Dermis blood vessel endothelial cell (primary cell): ENCODE measurements at regions not wholly inside any gene's neighbourhood (a gene's known extent, or its start where the extent isn't known, plus 50 kb on each side); places are given as distances from the start of the nearest gene placed in this dataset.
"Not testable (repeated sequence)": the region's sequence is repeated elsewhere in the genome, so short reads cannot be mapped to it uniquely, and the experiment has no call there.

Experiments
- DNase-seq: peaks from one replicate; pipeline ENCODE4 v3.0.0; 2010

DNA sequence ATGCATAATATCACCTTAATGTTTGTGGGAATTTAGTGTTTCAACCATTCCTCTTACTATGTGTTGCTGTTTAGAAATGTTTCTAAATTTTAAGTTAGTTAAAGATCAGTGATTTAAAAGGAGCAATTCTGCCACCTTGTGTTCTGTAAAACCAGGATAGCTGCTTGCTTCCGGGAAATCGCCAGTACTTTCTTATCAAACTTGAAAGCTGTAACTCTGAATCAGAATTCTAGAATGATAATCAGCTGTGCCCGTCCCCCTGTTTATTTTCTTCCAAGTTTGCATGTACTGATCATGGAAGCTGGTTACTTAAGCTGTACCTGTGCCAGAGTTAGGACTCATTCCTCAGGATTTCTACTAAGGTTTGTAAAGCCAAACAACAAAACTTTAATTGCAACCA, 656.4 kb downstream of the LTN1 start:
- DNase-seq: peak; percentile 78

DNA sequence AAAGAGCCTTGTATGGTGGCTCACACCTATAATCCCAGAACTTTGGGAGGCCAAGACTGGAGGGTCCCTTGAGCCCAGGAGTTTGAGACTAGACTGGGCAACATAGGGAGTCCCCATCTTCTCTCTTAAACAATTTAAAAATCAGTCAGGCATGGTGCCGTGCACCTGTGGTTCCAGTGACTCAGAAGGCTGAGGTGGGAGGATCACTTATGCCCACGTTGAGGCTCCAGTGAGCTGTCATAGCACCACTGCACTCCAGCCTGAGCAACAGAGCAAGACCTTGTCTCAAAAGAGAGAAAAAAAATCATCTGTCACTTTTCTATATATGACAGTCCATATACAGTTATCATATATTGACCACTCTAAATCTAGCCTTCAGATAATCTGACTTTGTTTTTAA, 658.3 kb downstream of the LTN1 start:
- no peak for DNase-seq

DNA sequence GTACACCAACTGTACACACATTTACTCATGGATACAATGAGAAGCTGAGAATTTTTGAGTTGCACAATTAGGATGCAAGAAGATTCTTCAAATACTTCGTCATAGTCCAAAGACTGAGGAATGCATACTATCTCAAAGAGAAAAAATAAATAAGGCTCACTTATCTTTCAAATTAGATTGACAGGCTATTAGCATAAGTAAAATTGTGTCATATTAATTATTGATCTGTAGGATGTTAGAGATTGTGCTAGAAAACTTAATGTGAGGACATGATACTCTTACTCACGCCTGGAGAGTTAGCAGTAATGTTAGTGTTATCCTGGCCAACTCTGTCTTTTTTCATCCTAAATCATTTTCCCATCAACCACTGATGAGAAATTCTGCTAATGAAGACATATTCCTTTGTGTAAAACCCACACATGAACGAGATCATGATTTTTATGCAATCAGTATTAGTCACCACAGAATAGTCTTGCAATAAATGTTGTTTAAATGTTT, 659.0 kb downstream of the LTN1 start:
- DNase-seq: no peak

DNA sequence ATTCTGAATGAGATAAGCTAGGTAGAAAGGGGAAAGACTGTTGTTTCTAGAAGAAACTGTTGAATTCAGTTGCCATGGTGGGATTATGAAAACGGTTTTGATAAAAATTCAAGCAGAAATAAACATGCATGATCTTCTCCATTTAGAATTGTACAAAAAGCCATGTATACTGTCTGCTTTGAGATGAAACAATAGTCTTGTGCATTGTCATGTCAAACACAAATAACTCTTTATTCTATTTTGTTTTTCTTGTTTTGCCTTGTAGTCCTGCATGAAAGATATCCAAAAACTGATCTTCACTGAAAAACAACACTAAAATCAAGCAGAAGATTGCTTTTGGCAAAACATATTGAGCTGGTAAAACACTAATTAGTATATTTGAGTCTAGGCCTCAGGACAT, 659.9 kb downstream of the LTN1 start:
- no peak for DNase-seq

DNA sequence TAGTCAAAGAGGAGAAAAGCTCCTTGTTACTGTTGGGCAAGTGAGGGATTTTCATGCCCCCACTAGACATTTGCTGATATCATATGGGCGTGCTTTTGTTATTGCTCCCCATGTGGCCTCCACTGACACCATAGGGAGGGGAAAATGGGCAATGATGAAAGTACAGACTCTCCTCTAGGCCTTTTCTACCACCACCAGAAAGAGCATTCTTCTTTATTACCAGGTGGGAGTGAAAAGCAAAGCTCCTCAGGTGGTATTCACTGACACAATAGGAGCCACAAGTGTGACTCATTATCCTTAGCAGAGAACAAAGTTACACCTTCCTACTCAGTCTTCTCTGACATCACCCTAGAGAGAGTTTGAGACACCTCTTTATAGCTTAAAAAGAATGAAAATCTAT, 667.1 kb downstream of the LTN1 start:
- DNase-seq: no peak

DNA sequence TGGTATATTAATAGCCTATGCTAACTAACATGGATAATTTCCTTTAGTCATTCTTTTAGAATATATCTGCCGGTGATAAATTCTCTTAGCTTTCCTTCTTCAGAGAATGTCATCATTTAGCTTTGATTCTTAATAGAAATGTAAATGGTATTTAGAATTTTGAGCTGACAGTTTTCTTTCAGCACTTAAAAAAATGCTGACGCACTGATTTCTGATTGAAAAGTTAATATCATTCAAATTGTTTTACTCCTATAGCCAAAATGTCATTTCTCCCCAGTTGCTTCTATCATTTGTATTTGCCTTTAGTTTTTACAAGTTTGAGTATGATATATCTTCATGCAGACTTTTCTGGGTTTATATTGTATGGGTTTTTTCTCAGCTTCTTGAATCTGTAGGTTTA, 668.0 kb downstream of the LTN1 start:
- DNase-seq: no peak

DNA sequence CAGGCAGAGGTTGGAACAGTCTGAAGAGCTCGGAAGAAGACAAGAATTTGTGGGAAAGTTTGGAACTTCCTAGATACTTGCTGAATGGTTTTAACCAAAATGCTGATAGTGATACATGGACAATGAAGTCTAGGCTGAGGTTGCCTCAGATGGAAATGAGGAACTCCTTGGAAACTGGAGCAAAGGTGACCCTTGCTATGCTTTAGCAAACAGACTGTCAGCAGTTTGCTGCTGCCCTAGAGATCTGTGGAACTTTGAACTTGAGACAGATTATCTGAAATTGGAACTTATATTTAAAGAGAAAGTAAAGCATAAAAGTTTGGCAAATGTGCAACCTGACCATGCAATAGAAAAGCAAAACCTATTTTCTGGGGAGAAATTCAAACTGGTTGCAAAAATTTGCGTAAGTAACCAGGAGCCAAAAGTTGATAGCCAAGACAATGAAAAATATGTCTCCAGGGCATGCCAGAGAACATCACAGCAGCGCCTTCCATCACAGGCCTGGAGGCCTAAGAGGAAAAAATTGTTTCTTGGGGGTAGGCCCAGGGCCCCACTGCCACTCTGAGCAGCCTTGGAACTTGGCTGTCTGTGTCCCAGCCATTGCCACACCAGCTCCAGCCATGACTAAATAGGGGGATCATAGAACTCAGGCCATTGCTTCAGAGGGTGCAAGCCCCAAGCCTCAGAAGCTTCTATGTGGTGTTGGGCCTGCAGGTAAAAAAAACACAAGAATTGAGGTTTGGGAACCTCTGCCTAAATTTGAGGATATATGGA, 675.3 kb downstream of the LTN1 start:
- no peak for DNase-seq

DNA sequence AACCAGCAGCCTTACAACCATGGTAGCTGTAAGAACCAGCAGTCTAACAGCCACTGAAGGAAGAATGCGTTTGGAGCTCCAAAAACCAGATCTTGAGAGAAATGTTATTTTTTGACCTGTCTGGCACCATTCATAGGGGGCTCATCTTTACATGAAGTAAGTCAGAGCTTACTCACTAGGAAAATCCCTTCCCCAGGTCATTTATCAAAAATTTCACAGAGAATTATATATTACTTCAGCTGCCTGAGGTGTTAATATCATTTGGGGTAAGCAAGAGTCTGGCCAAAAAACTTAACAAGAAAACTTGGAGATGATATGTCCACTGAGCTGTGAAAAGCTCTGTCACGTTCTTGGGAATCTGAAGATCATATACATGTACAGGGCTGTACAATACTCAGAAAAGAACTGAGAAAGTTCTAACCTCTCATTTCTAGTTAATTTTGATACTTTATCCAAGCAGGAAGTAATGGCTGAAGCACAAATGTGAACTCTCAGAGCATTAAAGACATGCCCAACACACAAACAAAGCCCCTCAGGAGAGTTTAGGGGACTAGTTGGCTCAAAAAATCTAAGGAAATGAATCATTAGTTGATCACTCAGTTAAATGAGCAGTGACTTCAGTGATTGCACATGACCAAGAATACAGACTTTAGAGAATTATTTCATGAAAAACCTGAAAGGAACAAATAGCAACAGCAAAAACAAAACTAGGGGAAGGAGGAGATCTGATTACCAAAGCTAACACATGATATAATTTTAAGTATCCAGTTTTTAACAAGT, 681.1 kb downstream of the LTN1 start:
- peak; percentile 56 for DNase-seq

DNA sequence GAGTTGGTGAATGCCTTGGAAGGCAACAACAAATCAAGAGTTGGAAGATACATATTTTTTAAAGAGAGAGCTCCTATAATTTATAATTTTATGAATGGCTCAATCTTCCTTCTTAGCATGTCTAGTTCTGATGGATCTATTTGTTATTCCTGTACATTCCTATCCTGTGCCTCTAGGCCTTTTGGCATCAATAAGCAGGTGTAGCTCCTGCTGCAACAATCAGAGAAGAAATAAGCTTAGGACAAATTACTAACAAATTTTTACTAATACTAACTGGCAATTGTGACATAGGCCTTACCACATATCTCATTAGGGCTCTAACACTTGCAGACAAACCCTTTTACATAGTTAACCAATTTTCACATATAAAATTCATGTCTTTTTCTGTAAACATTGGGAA, 682.0 kb downstream of the LTN1 start:
- no peak for DNase-seq

DNA sequence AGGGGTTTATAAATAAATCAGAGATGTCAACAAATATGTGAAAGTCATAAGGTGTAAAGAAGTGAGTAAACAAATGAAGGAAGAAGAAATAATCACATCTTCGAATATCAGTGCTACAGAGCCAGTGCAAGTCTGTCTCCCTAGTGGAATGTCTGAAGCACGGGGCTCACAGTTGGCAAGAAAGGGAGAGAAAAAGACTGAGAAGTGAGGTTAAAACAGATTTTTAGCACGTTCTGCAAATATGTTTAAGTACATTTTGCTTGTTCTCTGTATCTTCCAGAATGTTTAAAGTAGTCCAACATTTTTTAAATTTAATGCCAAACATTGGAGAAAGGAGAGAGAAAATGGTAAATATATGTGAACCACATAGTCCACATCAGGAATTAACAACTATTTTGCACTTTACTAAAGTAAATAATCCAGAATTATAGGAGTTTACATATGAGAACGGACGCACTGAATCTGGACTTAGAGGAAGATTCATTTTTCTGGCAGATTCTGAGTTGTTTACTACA, 682.4 kb downstream of the LTN1 start:
- no peak for DNase-seq

DNA sequence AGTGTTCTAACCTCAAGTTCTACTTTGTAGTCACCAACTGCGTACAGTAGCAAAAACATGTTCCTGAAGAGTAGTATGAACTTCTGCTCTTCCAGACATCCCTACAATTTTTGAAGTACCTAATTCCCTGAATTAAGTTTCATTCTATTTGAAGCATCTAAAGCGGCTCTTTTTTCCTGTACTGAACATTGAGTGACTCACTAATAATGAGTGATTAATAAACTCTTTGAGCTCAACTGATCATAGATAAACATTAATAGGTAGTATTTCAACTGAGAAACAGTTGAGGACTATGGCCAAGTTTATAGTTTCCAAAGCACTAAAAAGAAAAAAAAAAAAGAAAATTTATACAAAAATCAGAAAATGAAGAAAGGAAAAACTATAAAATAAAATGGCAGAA, 683.1 kb downstream of the LTN1 start:
- no peak for DNase-seq

DNA sequence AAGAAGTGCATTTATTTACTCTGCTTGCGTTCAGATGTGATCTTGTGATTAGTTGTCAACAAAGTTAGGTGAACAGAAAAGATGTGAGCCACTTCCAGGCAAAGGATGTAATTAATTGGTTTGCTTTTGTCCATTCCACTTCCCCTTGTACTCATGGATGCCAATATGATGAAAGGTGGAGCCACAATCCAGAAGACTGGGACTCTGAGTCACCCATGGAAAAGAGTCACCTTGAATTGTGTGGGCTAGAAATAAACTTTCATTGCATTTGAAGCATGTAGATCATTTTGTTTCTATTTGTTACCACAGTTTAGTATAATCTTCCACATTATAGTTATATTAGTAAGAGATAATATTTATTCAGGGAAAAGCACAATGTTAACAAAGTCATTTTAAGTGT, 684.2 kb downstream of the LTN1 start:
- DNase-seq: peak; percentile 27

DNA sequence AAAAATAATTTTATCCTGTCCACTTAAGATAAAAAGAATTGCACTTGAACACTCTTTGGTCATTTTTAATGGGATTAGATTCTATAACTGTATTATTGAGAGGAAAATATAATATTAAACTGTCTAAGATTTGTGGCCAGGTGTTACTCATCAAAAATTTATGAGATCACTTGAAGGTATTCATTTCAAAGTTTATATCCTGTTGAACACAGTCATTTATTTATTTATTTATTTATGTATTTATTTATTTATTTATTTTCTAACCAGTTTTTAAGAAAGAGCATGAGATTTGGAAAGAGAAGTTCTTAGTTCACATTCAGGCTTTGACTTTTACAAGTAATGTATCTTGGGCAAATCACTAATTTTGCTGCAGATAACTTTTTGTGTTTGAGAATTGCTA, 692.7 kb downstream of the LTN1 start:
- no peak for DNase-seq

DNA sequence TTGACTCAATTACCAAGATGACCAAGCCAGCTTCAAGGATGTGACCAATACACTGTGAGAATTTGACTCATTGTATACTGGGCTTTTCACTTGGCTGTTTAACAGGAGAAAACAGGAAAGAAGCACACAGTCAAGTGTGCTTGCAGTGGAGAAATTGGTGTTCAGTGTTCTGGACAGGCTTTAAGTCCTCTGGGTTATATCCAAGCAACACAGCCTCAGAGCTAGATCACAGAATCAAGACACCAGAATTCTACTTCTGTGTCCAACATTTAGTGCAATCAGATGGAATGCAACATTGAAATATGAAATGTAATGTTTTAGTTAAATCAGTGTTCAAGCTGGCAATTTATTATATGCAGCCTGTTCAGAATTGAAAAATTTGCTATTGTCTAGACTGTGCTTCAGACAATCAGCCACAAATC, 694.4 kb downstream of the LTN1 start:
- peak; percentile 45 for DNase-seq

DNA sequence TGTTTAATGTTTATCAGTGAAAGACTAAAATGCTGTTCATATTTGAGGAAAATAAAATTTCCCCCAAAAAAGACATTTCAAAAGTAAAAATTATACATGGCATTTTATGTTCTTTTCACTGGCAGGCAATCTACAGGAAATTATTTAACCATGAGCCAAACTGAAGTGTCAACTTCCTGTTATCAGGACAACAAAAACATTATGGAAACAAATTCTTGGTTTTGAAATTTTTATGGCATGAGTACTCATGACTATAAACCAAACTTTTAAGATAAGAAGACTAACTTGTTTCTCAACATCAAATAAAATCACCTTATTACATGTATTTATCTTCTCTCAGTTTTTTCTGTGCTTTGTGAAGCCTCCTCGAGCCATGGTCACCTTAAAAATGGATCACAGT, 698.6 kb downstream of the LTN1 start:
- peak; percentile 36 for DNase-seq

DNA sequence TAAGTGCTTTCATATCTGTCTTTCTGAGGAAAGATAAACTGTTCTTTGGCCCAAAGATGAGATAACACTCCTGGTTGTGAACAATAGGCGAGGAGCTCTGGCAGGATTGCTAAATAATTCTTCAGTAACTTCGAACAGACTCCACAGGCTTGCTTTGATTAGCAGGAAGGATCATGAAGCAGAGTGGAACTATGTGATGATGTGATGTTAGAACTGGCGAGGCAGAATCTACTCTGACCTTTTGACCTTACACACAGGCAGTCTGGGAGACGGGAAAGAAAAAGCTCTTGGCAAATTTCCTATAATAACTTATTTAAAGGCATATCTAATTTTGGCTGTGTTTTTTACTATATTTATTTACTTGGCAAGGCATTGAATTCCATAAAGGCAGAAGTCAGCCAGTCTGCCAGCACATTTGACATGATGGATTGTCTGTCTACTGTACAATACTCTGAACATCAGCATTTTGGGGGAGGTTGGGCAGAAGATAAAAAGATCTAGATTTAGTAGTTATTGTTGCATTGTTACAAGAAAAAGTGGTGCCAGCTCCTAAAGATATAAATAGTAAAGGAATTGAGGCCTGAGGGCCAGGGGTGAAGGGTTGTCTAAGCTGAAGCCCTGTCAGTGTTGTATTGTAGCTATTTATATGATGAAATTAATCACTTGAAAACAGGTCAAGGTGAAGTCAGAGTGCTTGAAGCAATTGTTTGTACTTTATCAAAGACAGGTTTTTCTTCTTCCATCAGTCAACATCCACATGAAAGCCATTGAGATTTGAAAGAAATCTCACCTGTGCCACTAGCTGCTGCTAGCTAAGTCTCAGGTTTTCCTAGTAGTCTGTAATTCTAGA, 708.8 kb downstream of the LTN1 start:
- DNase-seq: peak; percentile 94

DNA sequence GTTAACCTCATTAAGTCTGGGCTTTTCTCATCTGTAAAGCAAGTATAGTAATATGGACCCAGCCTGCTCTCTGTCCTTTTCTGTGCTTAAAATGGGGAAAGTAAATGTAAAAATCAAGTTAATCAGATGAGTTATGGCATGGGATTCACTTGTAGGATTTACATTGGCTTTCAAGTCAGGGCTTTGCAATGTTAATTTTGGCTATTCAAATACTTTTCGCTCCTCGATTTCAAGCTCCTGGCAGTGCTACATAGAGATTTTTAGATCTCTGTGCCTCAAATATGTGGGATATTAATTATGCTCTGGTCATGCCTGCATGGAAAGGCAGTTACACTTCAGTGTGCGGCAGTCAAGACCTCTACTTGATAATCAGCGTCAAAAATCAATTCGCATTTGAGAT, 709.8 kb downstream of the LTN1 start:
- DNase-seq: no peak

DNA sequence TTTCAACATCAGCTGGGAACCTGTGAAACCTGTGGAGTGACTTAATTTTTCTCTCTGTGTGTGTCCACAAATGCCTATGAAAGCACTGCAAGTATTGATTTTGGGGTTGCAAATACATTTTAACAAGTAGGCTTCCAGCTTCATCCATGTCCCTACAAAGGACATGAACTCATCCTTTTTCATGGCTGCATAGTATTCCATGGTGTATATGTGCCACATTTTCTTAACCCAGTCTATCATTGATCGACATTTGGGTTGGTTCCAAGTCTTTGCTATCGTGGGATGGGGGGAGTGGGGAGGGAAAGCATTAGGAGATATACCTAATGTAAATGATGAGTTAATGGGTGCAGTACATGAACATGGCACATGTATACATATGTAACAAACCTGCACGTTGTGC, 711.3 kb downstream of the LTN1 start:
- not testable (repeated sequence) for DNase-seq

DNA sequence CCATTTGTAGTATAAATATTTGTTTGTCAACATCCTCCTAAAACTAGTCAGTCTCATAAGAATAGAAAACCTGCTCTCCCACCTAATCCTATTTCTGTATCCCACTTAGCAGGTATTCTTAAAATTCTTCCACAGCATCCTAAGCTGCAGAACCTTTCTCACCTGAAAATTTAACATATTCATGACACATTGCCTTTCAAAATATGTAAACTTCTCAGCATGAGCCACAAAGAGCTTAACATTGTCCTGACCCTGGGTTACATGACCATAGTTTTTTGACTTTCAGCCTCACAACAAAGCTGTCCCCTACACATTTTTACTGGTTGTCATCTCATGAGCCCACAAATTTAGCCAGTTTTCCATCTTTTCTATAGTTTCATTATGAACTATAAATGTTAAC, 712.1 kb downstream of the LTN1 start:
- no peak for DNase-seq

DNA sequence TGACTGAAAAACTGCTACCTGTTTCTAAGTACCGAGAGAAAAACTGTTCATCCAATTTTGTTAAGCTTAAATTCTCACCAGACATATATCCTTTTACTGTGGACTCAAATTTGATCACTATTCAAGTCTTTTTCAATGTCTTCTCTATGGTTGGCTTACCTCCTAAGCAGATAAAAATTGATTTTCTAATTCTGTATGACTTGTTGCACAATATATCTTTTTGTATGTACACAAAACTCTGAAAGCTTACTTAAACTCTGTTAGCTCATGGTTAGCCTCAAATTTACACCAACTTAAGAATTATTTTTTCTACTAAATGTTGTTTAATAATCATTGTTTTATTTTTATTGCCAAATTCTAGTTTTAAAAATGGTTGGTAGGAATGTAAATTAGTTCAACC, 715.4 kb downstream of the LTN1 start:
- no peak for DNase-seq

DNA sequence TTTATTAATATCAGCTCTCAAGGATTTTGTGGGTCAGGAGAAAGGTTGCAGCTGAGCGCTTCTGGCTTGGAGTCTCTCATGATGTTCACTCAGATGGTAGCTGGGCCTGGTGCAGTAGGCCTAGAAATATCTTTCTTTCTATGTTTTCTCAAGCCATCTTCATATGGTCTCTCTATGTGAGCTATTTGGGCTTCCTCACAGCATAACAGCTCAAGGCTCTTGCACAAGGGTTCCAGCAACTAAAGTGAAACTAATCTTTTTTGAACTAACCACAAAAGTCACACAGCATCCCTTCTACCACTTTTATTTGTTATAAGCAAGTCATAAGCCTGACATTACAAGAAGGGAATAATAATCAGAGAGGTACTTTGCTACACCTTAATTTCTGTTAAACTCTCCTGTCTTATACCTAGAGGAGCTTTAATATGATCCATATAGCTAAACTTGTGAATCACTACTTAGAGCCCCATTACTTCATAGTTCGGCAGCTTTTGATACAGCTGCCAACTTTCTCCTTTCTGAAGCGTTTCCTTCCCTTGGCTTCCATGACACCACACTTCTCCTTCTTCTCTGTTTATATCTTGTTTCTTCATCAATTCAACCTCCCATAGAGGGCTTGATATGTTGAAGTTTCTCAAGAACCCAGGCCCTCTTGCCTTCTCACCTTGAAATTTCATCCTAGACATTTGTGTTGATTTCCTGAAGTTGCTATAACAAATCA, 720.2 kb downstream of the LTN1 start:
- no peak for DNase-seq

DNA sequence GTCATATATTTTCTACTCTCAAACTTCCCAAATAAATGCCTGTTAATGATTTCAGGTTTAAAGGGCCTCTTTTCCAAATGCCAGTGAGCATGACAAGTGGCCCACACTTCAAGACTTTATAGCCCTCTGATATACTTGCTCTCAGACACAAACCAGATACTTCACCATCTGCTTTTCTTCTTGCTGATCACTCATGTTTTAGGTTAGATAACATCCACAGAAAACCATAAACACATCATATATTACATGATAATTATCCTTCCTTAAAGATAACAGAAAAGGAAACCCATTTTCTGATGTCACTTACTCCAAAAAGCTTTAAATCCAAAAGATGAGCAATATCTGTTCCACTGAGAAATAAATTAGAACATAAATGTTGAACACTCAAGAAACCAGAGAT, 723.5 kb downstream of the LTN1 start:
- no peak for DNase-seq
